NCI-H226 (cell line): ENCODE measurements at regions not wholly inside any gene's neighbourhood (a gene's known extent, or its start where the extent isn't known, plus 50 kb on each side); places are given as distances from the start of the nearest gene placed in this dataset.
"Not testable (repeated sequence)": the region's sequence is repeated elsewhere in the genome, so short reads cannot be mapped to it uniquely, and the experiment has no call there.

Source experiments
- DNase-seq: peaks from one replicate; pipeline ENCODE4 v3.0.0-alpha.2; 2015

DNA sequence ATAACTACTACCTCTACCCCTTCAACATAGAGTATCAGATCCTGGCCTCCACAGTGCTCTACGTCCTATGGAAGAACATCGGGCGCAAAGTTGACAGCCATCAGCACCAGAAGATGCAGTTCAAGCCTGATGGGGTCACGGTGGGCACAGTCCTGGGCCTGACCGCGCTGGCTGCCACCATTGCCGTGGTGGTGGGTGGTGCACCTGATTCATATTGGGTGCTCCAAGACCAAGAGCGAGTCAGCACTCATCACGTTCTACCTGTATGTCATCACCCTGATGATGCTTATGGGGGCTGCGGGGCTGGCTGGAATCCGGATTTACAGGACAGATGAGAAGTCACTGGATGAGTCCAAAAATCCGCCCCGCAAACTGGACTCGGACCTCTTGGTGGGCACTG, 846.4 kb downstream of the RPIA start:
- DNase-seq, result not testable (repeated sequence)

DNA sequence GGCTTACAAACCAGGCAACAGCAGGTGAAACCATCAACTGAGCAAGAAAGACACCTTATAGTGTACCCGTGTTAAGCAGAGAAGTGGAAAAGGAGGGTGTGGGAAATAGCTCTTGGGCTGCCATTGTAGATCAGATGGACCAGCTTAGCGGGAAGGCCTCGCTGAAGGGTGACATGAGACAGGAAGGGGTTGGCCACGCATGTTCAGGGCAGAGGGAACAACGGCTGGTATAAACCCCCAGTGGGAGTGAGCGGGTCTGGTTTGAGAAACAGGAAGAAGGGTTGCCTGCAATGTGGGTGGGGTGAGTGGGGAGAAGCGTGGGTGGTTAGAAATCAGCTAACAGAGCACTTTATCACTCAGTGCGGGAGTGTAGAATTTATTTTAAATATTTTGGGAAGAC, 852.6 kb downstream of the RPIA start:
- not testable (repeated sequence) for DNase-seq

- DNase-seq, result not testable (repeated sequence)
These were observed 887.7 kb downstream of the RPIA start for GRCh38 chr2:89579154-89579553.

DNA sequence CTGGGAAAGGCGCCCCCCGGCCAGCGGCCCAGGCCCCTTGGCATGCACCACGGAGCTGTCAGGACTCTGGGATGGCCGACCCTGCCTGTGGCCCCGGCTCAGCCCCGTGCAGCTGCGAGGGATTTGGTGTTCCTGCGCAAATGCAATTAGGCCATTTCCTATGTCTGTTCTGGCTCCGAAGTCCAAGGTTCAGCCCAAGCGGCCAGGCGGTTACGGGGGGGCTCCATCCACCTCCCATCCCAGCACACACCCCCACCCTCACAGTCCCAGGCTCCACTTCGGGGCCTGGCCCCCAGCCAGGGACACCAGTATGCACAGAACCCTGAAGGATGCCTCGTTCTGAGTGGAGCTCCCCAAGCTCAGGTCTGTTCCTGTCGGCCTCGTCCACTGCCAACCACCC, 891.3 kb downstream of the RPIA start:
- not testable (repeated sequence) for DNase-seq

DNA sequence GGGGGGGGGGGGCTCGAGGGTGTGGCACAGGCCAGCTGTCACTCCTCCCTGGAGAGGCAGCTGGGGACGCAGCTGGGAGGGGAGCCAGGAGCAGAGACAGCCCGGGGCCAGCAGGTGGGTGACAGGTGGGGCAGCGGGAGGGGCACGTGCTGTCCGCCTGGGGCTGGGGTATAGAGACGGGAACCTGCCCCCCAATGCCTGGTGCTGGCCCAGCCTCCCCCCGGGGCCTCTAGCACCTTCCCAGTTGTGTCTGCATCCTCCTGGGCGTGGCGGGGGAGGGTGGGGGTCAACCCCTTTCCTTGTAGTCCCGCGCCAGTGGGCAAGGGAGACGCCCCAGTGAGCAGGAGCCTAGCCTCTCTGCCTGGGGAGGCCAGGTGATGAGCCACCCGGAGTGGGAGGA, 892.6 kb downstream of the RPIA start:
- not testable (repeated sequence) for DNase-seq

GRCh38 chr2:89584868-89585557, 893.5 kb downstream of the RPIA start:
- DNase-seq, result not testable (repeated sequence)

GRCh38 chr2:89585558-89585920, 894.1 kb downstream of the RPIA start:
- peak; percentile 54 for DNase-seq

DNA sequence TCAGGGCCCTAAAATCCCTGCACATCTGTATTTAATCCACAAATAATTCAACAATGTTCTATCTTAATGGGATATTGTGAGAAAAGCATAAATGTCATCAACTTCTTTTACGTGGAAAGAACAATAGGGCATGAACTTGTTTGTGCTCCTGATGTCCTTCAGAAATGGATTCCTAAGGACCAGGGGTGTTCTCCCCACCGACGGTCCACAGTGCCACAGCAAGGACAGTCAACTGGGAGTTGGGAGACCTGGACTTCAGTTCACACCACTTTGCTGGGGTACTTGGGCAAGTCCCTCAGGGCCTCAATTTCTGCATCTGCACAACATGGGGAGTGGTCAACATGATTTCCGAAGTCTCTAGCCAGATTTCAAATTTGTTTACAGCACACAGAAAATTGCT, 908.4 kb downstream of the RPIA start:
- DNase-seq, result not testable (repeated sequence)

- not testable (repeated sequence) for DNase-seq
These were observed 915.0 kb downstream of the RPIA start for GRCh38 chr2:89606514-89606913.

GRCh38 chr2:89610207-89610926, 918.9 kb downstream of the RPIA start:
- DNase-seq, result not testable (repeated sequence)

DNA sequence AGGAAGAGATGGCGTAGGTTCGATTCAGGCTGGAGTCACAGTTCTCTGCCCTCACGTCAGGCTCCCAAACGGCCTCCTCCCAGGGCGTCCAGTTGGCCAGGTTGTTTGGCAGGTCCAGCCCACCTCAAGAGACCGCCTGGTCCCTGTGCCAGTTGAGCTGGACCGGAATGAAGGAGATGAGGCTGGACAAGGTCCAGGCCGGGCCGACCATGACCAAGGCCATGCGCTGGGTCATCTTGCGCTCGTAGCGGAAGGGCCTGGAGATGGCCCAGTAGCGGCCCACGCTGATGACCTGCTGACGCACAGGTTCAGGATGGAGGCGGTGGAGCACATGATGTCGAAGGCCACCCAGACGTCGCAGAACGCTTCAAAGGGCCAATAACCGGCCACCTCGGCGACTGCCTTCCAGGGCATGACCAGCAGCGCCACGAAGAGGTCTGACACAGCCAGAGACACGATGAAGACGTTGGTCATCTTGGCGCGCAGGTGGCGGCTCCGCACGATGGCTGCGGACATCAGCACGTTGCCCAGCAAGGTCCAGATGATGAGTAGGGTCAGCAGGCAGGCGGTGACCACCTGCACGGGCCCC, 919.5 kb downstream of the RPIA start:
- DNase-seq, result not testable (repeated sequence)

- DNase-seq, result not testable (repeated sequence)
These were observed 920.2 kb downstream of the RPIA start for GRCh38 chr2:89611710-89612109.

DNA sequence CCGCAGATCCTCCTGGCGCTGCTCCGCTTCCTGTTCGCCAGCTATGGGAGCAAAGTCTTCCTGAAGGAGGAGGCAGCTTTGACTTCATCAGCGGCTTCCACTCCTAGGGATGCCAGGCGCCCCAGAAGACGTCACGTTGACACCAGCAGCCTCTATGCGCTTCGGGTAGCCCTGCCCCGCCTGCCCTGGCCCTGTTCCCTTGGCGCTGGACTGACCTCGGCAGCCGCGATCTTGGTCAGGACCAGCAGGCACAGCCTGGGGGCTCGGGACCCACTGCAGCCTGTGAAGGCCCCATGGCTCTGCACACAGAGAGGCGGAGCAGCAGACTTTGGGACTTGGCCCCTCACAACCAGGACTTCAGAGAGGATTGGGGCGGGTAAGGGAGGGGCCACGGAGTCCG, 957.8 kb downstream of the RPIA start:
- not testable (repeated sequence) for DNase-seq

DNA sequence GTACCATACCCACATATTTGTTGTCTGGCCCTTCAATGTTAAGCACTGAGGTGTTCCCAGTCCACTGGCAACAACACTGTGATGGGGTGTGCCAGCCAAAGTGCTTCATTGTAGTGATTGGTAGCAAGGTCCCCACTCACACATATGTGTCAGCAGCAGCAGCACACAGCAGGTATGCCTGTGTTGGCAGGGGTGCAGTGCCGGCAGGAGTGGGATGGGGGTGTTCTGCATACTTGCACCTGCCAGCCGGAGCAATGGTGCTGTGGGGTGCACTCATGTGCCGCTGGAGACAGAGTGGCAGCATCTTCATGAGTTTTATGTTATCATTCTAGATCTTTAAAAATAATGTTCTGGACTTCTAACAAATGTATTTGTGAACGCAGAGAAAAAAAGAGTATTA, 987.8 kb downstream of the RPIA start:
- not testable (repeated sequence) for DNase-seq
